Left ventricle myocardium inferior (tissue), 1 donor: ENCODE measurements at regions not wholly inside any gene's neighbourhood (a gene's known extent, or its start where the extent isn't known, plus 50 kb on each side); places are given as distances from the start of the nearest gene placed in this dataset.

Source experiments
- DNase-seq: peaks from one replicate; pipeline ENCODE4 v3.0.0-alpha.2; 2020
- H3K27ac ChIP-seq: fragments of 200-600 bp; replicated peaks from 2 replicates; pipeline ENCODE4 v1.8.0; 2021
- H3K27me3 ChIP-seq: fragments of 200-600 bp; 2 replicates; pipeline ENCODE4 v1.8.0; 2021; ENCODE audit warnings: low read depth
- H3K36me3 ChIP-seq: fragments of 200-600 bp; 2 replicates; pipeline ENCODE4 v1.8.0; 2021
- H3K4me1 ChIP-seq: fragments of 200-600 bp; 2 replicates; pipeline ENCODE4 v1.8.0; 2021
- H3K4me3 ChIP-seq: fragments of 200-600 bp; 2 replicates; pipeline ENCODE4 v1.8.0; 2021; ENCODE audit warnings: mild to moderate bottlenecking, moderate library complexity
- H3K9me3 ChIP-seq: fragments of 200-600 bp; replicated peaks from 2 replicates; pipeline ENCODE4 v1.8.0; 2021
- CTCF ChIP-seq: fragments of 200-600 bp; IDR thresholded peaks from 2 replicates; pipeline ENCODE4 v1.8.0; 2021; ENCODE audit warnings: antibody characterized with exemption, mild to moderate bottlenecking, borderline replicate concordance
- intact Hi-C: fragments of 100-400 bp; cut with micrococcal nuclease; formaldehyde crosslinking; loops from one replicate; pipeline ENCODE4 v1.11.0; 2022
- donor health status: DM: no; HTN: yes; CAD: no; lungs with severe emphysema.

GRCh38 chr3:64410226-64410625, 185.0 kb upstream of the PRICKLE2 start:
- H3K4me3 ChIP-seq, result no peak overlapping the region
- H3K4me1 ChIP-seq, result no peaks in the 10 kb centered on the region
- H3K27ac ChIP-seq, result no peak overlapping the region
- H3K27me3 ChIP-seq, result peaks cover 35% of the 10 kb centered on the region
- DNase-seq, result no peak
- H3K36me3 ChIP-seq, result no peaks in the 10 kb centered on the region
- TF ChIP-seq CTCF, result no peak
- no peaks in the 10 kb centered on the region for H3K9me3 ChIP-seq
- intact Hi-C loops, result no loop called here

GRCh38 chr3:64408770-64409169, 183.5 kb upstream of the PRICKLE2 start:
- intact Hi-C loops, result no loop called here
- Histone ChIP-seq H3K4me1 (no peaks in the 10 kb centered on the region), H3K4me3 (no peak overlapping the region), H3K9me3 (no peaks in the 10 kb centered on the region), H3K27me3 (peaks cover 27% of the 10 kb centered on the region), H3K27ac (no peak overlapping the region), H3K36me3 (no peaks in the 10 kb centered on the region)
- DNase-seq, result no peak
- TF ChIP-seq CTCF, result no peak

- DNase-seq, result no peak
- Histone ChIP-seq H3K27ac (no peak overlapping the region), H3K27me3 (peaks cover 18% of the 10 kb centered on the region), H3K4me3 (no peak overlapping the region), H3K4me1 (no peaks in the 10 kb centered on the region), H3K9me3 (no peaks in the 10 kb centered on the region), H3K36me3 (no peaks in the 10 kb centered on the region)
- no peak for TF ChIP-seq CTCF
- intact Hi-C loops, result no loop called here
These were observed 181.0 kb upstream of the PRICKLE2 start for GRCh38 chr3:64406271-64406670.

GRCh38 chr3:64405211-64405835, 180.1 kb upstream of the PRICKLE2 start:
- intact Hi-C loops, result no loop called here
- H3K9me3 ChIP-seq, result no peaks in the 10 kb centered on the region
- no peak overlapping the region for H3K27ac ChIP-seq
- no peak for DNase-seq
- H3K4me1 ChIP-seq, result no peaks in the 10 kb centered on the region
- no peak overlapping the region for H3K4me3 ChIP-seq
- peaks cover 18% of the 10 kb centered on the region for H3K27me3 ChIP-seq
- TF ChIP-seq CTCF, result no peak
- H3K36me3 ChIP-seq, result no peaks in the 10 kb centered on the region

GRCh38 chr3:64400706-64401105, 175.4 kb upstream of the PRICKLE2 start:
- intact Hi-C loops, result loop anchor here (1.0 kb wide), 1 partner anchor 372 kb away; no protein-coding TSS in a partner anchor
- Histone ChIP-seq H3K27me3 (no peaks in the 10 kb centered on the region), H3K36me3 (no peaks in the 10 kb centered on the region), H3K4me1 (no peaks in the 10 kb centered on the region), H3K9me3 (no peaks in the 10 kb centered on the region), H3K4me3 (no peak overlapping the region), H3K27ac (no peak overlapping the region)
- no peak for TF ChIP-seq CTCF
- no peak for DNase-seq
